GM19043 (cell line): ENCODE measurements at regions not wholly inside any gene's neighbourhood (a gene's known extent, or its start where the extent isn't known, plus 50 kb on each side); places are given as distances from the start of the nearest gene placed in this dataset.
"Not testable (repeated sequence)": the region's sequence is repeated elsewhere in the genome, so short reads cannot be mapped to it uniquely, and the experiment has no call there.

Experiments used
- ATAC-seq: cut with Tn5 transposase; IDR thresholded peaks from one replicate; pipeline ENCODE4 v1.9.1; 2021; ENCODE audit warnings: low read depth; ENCODE audit not compliant: unreplicated experiment

GRCh38 chr3:39739658-39740057 lies 69.8 kb upstream of the MYRIP start:
- ATAC-seq: not testable (repeated sequence)

DNA sequence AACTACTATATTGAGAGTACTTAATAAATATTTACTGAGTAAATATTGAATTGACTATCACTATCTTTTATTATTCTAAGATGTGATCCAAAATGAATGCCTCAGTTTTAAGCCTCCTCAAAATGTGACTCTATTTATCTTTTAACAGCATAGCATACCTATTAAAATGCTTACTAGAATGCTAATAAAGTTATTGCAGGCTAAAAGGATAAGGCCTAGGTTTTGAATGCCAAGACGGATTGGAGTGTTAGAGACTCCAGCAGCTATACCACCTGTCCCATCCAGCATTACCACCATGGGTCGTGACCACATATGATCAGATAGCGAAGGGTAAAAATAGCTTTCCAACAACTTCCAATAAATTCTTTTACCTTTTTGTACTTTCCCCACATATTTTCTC lies 64.7 kb upstream of the MYRIP start:
- ATAC-seq: no peak

DNA sequence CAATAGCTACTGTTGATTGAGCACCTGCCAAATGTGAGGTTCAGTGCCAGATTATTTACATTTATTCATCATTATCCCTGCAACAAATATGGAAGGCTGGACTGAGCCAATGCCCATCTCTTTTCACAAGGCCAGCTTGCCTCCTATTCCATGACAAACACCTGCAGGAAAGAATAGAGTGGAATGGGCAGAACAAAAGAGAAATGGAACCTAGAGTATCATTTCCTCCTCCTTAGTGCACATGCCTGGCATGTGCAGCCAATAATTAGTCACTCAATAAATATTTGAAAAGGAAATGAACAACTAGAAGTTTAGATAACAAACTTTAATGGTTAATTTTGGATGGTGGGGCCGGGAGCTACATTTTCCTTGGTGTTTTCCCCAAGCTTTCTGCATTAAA lies 61.4 kb upstream of the MYRIP start:
- ATAC-seq: no peak

DNA sequence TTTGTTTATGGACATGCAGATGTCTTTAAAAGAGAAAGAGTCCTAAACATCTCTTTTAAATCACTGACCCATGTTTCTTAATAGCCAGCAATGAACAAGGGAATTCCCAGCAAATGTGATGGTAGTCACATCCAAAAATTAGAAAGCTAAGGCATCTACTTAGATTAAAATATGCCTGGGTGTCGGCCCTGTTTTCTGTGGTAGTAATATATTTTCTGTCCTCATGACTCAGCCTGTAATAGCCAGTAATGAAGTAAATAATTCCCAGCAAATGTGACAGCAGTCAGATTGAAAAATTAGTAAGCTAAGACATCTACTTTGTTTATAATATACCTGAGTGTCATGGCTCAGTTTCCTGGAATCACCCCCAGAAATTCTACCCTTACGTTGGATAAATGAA lies 60.6 kb upstream of the MYRIP start:
- ATAC-seq: no peak

DNA sequence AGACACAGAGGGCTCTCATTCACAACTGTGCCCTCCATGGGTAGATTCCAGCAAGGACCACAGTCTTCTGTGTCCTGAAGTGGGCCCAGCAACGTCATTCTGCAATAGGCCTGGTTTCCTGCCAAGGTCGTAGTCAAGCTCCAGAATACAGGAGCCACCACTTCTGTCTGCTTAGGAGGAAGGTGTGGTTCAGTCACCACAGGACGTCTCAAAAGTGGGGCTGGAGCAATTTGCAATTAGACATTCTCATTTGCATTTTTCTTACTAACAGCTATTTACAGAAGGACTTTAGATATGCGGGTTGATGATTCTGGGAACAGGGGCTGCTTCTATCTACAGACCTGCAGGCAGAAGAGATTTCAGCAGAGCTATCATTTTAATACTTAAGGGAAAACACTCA lies 58.7 kb upstream of the MYRIP start:
- no peak for ATAC-seq

DNA sequence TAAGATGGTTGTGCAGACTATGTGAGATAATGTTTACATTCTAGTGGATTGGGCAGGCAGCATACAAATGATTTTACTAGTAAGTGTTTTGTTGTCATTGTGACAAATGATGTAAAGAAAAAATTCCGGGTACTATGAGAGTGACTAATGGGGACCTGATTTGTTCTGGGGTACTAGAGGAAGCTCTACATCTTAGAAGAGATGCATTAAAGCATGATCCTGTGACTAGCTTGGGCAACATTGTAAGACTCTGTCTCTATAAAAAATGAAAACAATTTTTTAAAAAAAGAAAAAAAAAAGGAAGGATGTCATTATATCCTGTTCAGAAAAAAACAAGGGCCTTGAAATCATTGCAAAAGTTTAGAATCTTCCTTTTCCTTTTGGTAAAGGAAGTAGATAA lies 58.1 kb upstream of the MYRIP start:
- ATAC-seq: no peak

GRCh38 chr3:39752019-39752637 lies 57.3 kb upstream of the MYRIP start:
- ATAC-seq: no peak

- ATAC-seq: no peak
Measured at GRCh38 chr3:39752751-39753150, 56.7 kb upstream of the MYRIP start.

- ATAC-seq: no peak
Measured at GRCh38 chr3:39753391-39753790, 56.0 kb upstream of the MYRIP start.

DNA sequence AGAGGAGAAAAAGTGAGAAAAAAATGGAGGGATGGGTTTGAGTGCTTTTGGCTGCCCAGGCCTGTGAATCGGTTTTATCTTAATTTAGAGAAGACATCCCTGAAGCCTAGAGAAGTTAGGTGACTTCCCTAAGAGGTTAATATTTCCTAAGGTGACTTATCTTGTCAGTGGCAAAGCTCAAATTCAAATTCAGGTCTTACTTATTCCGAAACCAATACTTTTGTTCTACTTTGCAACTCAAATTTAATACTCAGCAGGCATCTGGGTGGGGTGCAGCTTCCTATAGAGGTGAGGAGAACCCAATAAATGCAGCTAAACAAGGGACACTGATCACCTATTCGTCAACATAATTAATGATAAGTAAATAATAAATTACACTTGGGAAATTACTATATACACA lies 54.9 kb upstream of the MYRIP start:
- ATAC-seq: peak; percentile 69

GRCh38 chr3:39755100-39755499 lies 54.3 kb upstream of the MYRIP start:
- peak; percentile 24 for ATAC-seq

DNA sequence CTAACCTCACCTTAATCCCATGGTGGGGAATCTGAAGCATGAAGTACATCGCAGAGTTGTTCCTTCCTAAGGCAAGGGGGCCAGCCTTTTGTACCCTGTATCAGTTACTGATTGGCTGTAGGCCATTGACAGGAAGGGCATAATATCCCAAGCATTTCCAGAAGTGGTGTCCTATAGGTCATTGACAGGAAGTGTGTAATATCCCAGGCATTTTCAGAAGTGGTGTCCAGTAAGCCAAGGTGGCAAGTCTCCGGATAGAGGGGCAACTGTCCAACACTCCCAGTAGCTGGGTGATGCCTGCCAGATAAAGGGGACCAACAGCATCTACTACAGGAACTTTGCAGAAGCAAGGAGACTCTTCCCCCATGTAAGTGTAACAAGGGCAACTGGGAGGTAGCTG lies 52.1 kb upstream of the MYRIP start:
- ATAC-seq: no peak
